ENCODE measurements at regions not wholly inside any gene's neighbourhood (a gene's known extent, or its start where the extent isn't known, plus 50 kb on each side); places are given as distances from the start of the nearest gene placed in this dataset. TPM values are rescaled to one million over a fixed set of nuclear protein-coding genes. Genes with fewer than 3 reads are reported as not detected.
A peak's percentile ranks its signal among the peaks of the same experiment; 100 is the strongest.
"Not testable (repeated sequence)": the region's sequence is repeated elsewhere in the genome, so short reads cannot be mapped to it uniquely, and the experiment has no call there.

GRCh38 chr18:15315301-15315700 lies 567.3 kb downstream of the ANKRD30B start:
- ATAC-seq (ENCODE audit: low FRiP score); DNase-seq (ENCODE audit: low spot score): not testable (repeated sequence)

GRCh38 chr18:15318655-15319054 lies 570.7 kb downstream of the ANKRD30B start:
- DNase-seq (ENCODE audit: low spot score); ATAC-seq (ENCODE audit: low FRiP score): not testable (repeated sequence)

DNA sequence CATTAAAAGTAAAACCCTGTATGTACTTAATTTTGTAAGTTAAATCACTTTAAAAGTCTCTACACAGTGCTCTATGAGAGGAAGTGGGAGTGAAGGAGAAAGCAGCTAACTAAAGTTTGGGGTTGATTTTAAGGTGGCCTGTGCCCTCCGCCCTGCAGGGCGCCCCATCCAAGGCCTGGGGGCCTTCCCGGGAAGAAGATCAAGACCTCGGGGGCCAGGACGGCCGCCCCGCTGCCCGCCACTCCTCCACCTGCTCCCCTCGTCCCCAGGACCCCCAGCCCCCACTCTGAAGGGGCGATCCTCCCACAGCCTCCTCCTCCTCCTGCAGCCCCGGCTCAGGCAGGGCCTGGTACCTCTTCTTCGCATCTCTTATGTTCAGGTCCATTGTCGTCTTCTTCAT lies 581.7 kb downstream of the ANKRD30B start:
- not testable (repeated sequence) for ATAC-seq (ENCODE audit: low FRiP score); DNase-seq (ENCODE audit: low spot score)

DNA sequence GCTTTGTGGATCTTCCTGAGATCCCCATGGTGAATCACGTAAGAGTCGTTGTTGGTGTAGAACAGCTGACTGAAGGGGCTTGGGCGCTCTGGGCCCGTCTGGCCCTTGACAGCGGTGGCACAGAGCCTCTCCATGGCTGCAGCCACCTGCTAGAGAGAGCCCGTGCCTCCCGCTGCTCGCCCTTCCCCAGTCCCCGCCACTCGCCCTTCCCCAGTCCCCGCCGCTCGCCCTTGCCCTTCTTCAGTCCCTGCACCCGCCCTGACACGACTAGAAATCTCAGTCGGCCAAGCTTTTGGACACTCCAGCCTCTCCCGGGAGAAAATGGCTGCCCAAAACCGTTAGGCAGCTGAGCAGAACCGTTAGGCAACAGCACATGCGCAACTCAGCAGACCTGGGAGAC lies 582.2 kb downstream of the ANKRD30B start:
- not testable (repeated sequence) for ATAC-seq (ENCODE audit: low FRiP score); DNase-seq (ENCODE audit: low spot score)

DNA sequence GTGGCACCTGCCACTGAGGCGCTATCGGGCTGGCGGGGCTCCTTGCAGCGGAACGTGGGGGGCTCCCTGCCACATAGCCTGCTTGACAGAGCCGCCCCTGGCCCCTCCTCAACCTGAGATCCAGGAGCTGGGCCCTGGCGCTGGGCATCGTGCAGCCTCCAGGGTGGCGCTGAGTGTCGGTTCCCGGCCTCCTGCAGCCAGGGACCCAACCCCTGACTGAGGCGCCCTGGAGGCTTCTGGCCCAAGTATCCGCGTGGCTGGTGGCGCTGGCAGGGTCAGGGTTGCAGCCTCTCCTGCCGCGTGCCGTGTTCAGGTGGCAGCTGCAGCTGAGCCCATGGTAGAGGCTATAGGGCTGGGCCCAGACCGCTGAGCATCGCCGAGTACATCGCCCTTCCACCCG lies 582.6 kb downstream of the ANKRD30B start:
- not testable (repeated sequence) for ATAC-seq (ENCODE audit: low FRiP score); DNase-seq (ENCODE audit: low spot score)

DNA sequence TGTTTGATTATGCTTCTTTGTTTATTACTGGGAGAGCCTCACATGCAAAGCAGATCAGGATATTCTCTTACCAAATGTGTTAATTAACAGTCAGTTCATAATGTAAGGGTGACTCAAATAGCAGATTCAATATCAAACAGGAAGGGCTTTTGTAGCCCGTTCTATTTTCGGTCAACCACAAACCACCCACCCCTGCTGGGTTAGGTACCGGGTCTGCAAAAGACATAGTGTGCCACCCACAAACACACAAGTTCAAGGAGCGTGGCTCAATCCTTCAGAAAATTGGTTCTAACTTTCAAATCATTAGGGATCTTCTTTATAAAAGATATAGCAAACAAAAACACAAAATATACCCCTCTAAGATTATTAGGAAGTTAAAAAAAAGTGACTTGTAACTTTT lies 627.7 kb downstream of the ANKRD30B start:
- not testable (repeated sequence) for DNase-seq (ENCODE audit: low spot score); ATAC-seq (ENCODE audit: low FRiP score)

DNA sequence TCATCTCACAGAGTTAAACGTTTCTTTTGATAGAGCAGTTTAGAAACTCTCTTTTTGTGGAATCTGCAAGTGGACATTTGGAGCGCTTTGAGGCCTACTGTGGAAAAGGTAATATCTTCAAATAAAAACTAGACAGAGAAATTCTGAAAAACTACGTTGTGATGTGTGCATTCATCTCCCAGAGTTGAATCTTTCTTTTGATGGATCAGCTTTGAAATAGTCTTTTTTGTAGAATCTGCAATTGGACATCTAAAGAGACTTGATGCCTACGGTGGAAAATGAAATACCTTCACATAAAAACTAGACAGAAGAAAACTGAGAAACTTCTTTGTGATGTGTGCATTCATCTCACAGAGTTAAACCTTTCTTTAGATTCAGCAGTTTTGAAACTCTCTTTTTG lies 659.9 kb downstream of the ANKRD30B start:
- peak; percentile 19 for ATAC-seq (ENCODE audit: low FRiP score)
- not testable (repeated sequence) for DNase-seq (ENCODE audit: low spot score)

Small RNAs in the stretch of these regions (small RNA-seq; reads per million reads assigned to genes)
- gene RNU6-721P: not detected
